Left lobe of liver (tissue), 2 donors: ENCODE measurements at regions not wholly inside any gene's neighbourhood (a gene's known extent, or its start where the extent isn't known, plus 50 kb on each side); places are given as distances from the start of the nearest gene placed in this dataset.

Experiments used
- ATAC-seq: fragments of 200-7000 bp; cut with Tn5 transposase; one replicate; pipeline ENCODE4 v1.9.1; 2020; ENCODE audit warnings: mild to moderate bottlenecking, moderate library complexity
- DNase-seq: peaks from one replicate; pipeline ENCODE4 v3.0.0-alpha.2; 2020; ENCODE audit warnings: low spot score
- donor health status: DM: no; HTN: no; CAD: no; lungs with moderate emphysema.
- donor health status: DM: no; HTN: yes; CAD: no.

- DNase-seq (no peak), ATAC-seq (no peak)
Observed at GRCh38 chr7:153886506-153887441, 165.4 kb upstream of the DPP6 start.

- DNase-seq (no peak), ATAC-seq (no peak)
Observed at GRCh38 chr7:153887749-153888569, 164.2 kb upstream of the DPP6 start.

- ATAC-seq: no peak
- no peak for DNase-seq
Observed at GRCh38 chr7:153891990-153892389, 160.2 kb upstream of the DPP6 start.

- DNase-seq: no peak
- ATAC-seq: no peak
Observed at GRCh38 chr7:153902862-153903261, 149.3 kb upstream of the DPP6 start.

GRCh38 chr7:153912211-153912610, 140.0 kb upstream of the DPP6 start:
- ATAC-seq: no peak
- no peak for DNase-seq

- no peak for DNase-seq
Observed at GRCh38 chr7:153920126-153920525, 132.1 kb upstream of the DPP6 start.

GRCh38 chr7:153920897-153921296, 131.3 kb upstream of the DPP6 start:
- no peak for DNase-seq
- no peak for ATAC-seq

More at GRCh38 chr7:153920126-153920525, 132.1 kb upstream of the DPP6 start:
- no peak for ATAC-seq

- DNase-seq (no peak), ATAC-seq (no peak)
Observed at GRCh38 chr7:153921408-153921807, 130.8 kb upstream of the DPP6 start.

- ATAC-seq: no peak
- no peak for DNase-seq
Observed at GRCh38 chr7:153930696-153931095, 121.5 kb upstream of the DPP6 start.

GRCh38 chr7:153934048-153934447, 118.2 kb upstream of the DPP6 start:
- DNase-seq (no peak), ATAC-seq (no peak)

- no peak for ATAC-seq
- no peak for DNase-seq
Observed at GRCh38 chr7:153934629-153935028, 117.6 kb upstream of the DPP6 start.

- DNase-seq (no peak), ATAC-seq (no peak)
Observed at GRCh38 chr7:153935095-153935494, 117.1 kb upstream of the DPP6 start.

GRCh38 chr7:153938451-153938850, 113.7 kb upstream of the DPP6 start:
- no peak for DNase-seq
- no peak for ATAC-seq

GRCh38 chr7:153939177-153939576, 113.0 kb upstream of the DPP6 start:
- DNase-seq (no peak), ATAC-seq (no peak)

- ATAC-seq: no peak
Observed at GRCh38 chr7:153939654-153940053, 112.5 kb upstream of the DPP6 start.

GRCh38 chr7:153941061-153941460, 111.1 kb upstream of the DPP6 start:
- DNase-seq (no peak), ATAC-seq (no peak)

More at GRCh38 chr7:153939654-153940053, 112.5 kb upstream of the DPP6 start:
- no peak for DNase-seq

GRCh38 chr7:153942036-153942435, 110.2 kb upstream of the DPP6 start:
- DNase-seq (no peak), ATAC-seq (no peak)

- ATAC-seq: no peak
- DNase-seq: no peak
Observed at GRCh38 chr7:153943457-153943856, 108.7 kb upstream of the DPP6 start.

- ATAC-seq (no peak), DNase-seq (no peak)
Observed at GRCh38 chr7:153943861-153944260, 108.3 kb upstream of the DPP6 start.

- ATAC-seq (no peak), DNase-seq (no peak)
Observed at GRCh38 chr7:153948060-153948459, 104.1 kb upstream of the DPP6 start.

- no peak for ATAC-seq
- no peak for DNase-seq
Observed at GRCh38 chr7:153951316-153951715, 100.9 kb upstream of the DPP6 start.

- no peak for ATAC-seq
- DNase-seq: no peak
Observed at GRCh38 chr7:153954477-153954876, 97.7 kb upstream of the DPP6 start.
